Esophagus mucosa (tissue), 1 donor: ENCODE measurements at regions not wholly inside any gene's neighbourhood (a gene's known extent, or its start where the extent isn't known, plus 50 kb on each side); places are given as distances from the start of the nearest gene placed in this dataset.
"Not testable (repeated sequence)": the region's sequence is repeated elsewhere in the genome, so short reads cannot be mapped to it uniquely, and the experiment has no call there.

Source experiments
- ATAC-seq: fragments of 200-7000 bp; cut with Tn5 transposase; one replicate; pipeline ENCODE4 v1.9.1; 2020
- donor health status: DM: yes; HTN: yes; CAD: no.

DNA sequence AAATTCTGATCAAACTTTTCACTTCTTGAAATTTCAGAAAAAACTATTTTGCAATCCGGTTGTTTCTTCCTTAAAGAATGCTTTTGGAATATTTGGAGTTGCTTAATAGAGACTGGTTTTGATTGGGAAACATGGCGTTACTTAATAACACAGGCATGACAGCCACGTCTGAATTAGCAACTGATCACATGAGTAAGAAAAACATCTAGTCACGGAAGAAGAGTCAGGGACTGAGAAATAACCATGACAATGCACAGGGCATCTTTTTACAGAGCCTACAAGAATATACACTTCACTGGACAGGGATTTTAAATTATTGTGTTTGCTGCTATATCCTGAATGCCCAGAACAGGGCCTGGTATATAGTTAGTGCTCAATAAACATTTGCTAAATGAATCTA lies 94.1 kb upstream of the NOTCH2NLA start:
- peak; percentile 69 for ATAC-seq

DNA sequence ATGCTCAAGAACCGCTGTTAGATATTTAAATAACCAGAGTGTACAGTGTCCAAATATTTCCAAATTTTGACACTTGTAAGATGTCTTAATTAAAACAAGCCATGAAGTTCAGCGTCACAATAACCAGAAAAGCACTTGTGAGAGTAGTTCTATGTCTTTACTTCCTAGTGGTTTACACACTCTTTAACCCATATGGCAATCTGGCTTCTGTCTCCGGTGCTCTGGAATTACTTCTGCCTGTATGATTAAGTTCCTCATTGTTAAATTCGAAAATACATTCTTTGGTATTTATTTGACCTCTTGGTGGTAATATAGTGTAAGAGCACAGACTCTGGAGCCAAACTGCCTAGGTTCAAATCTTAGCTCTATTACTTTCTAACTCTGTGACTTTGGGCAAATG lies 89.9 kb upstream of the NOTCH2NLA start:
- not testable (repeated sequence) for ATAC-seq

DNA sequence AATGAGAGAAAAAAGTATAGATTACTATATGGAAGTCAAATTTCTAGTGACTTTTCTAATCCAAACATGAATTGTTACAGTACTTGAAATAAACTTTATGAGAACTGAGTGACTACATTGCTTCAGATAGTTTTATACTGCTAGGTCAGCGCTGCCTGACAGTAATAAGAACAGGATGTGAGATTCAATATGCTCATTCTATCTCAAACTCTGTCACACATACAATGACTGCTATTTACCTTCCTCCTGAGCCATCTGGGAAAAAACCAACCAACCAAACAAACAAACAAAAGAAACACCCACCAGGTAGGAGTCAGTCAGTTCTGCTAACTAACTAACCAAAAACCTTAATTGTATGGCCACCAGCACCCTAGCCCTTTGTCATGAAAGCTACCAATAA lies 89.0 kb upstream of the NOTCH2NLA start:
- ATAC-seq = not testable (repeated sequence)

DNA sequence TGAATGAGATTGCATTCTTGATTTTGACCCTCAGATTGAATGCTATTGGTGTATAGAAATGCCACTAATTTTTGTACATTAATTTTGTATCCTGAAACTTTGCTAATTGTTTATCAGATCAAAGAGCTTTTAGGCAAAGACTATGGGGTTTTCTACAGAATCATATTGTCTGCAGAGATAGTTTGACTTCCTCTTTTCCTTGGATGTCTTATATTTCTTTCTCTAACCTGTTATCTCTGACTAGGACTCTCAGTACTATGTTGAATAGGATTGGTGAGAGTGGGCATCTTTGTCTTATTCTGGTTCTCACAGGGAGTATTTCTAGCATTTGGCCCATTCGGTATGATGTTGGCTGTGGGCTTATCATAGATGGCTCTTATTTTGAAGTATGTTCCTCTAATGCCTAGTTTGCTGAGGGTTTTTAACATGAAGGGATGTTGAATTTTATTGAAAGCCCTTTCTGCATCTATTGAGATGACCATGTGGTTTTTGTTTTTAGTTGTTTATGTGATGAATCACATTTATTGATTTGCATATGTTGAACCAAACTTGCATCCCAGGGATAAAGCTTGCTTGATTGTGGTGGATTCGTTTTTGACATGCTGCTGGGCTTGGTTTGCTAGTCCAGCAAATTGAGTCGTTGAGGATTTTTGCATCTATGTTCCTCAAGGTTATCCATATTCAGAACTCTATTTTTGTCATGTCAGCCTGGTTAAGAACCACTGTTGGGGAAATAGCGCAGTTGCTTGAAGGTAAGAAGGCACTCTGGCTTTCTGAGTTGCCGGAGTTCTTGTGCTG lies 85.8 kb upstream of the NOTCH2NLA start:
- not testable (repeated sequence) for ATAC-seq

DNA sequence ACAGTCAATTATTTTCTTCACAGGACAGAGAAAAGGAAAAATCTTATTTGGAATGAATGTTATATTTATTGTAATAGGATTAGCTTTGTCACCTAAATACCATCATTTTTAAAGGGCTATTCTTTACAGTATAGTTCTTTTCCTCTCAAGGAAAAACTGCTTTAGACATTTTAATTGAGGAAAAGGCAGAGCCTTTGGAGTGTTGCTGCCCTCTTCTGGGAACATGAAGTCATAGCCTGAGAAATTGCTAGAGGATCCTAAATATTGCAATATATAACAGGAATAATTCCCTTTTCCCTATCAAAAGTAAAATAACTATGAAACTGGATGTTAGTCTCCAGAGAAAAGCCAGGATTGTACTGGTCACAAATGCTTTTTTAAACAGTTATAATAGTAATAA lies 81.8 kb upstream of the NOTCH2NLA start:
- ATAC-seq = peak; percentile 63

DNA sequence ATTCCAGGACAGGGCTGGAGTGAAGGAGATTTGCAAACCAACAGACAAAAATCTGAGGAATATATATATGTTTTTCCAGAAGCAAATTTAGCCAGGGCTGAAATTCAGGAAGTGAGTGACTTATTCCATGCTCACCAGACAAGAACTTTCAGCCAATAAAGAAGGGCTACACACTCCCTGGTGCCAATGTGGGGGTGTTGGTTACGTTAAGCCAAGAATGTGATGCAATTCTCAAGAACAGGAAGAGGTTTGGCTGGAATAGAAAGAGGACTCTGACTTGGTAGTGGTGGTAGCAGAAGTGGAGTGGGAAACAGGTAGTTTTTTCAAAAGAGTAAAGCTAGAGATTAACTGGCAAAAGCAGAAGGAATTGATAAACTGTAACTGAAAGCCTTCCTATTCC lies 80.6 kb upstream of the NOTCH2NLA start:
- ATAC-seq = peak; percentile 69

DNA sequence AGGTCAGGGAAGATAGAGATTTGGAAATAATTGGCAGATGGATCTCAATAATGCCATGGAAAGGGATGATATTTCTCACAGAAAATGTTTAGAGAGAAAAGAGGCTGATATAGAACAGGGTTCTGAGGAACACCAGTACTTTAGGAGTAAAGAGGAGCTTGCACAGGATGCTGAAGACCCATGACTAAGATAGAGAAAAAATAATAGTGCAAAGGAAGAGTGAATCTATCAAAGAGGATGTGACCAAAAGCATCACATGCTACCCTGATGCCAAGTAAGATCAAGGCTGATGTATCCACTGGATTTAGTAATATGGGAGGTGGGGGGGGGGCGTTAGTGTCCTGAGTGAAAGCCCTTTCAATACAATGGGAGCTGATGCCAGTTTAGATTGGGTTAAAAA lies 80.1 kb upstream of the NOTCH2NLA start:
- not testable (repeated sequence) for ATAC-seq

DNA sequence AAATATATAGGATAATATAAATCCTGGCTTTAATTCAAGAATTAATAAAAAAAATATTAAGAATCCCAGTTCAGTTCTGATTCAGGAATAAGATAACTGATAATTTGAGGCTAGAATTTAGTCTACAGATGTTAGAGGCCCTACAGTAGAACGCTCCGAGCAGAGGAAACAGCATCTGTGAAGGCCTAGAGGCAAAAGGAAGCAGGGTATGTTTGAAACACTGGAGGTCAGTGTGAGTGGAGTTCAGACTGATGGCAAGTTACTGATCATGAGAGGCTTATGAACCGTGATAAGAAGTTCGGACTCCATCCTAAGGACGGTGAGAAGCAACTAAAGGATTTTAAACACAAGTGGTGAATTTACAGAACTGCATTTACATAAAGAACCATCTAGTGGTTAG lies 79.3 kb upstream of the NOTCH2NLA start:
- peak; percentile 33 for ATAC-seq

DNA sequence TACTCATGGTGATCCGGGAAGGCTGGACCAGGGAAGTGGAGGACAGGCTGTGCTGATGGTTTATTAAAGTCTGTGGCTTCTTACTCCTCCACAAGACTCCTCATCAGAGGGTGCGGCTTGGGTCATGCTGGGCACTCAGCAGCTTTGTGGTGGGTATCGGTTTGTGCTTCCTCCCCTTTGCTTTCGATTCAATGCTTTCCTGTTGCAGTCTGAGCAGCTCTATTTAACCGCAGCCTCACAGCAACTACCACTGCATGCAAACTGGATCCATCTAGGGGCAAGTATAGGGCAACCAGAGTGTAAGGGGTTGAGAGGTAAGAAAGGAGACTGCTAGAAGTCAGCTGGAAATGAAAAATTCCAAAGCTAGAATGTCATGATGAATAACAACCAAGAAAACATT lies 78.8 kb upstream of the NOTCH2NLA start:
- ATAC-seq = peak; percentile 52

DNA sequence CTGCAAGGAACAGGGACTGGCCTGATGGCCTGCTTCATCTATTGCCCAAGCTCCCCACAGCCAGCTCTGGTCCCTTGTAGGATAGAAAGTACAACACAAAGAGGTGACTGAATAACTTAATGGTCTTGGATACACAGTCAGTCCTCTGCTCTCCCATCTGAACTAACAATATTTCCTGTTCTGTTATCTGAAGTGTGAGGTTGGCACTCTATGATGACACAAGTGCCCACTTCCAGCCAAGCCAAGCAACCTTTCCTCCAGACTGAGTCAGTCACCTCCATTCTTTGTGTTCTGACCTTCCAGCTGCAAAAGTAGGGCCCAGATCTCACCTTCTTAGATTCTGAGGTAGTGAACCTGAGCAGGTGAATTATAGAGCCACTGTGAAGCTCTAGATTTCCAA lies 77.8 kb upstream of the NOTCH2NLA start:
- not testable (repeated sequence) for ATAC-seq

DNA sequence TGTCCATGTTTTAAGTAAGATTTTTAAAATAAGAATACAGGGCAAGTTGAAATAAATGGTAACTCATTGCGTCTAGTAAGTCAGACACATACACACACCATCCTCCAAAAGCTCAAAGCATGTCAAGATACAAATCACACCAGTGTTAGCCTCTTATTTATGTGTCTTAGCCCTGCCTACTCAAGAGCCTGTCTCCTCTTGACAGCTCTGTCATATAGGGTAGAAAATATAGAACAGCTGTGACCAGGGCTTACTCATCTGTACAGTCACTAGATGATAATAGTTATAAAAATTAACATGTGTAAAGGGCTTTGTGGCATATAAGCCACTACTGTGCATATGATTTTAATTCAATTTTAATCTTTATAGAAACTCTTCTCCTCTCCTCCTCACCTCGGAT lies 76.6 kb upstream of the NOTCH2NLA start:
- ATAC-seq = peak; percentile 65

DNA sequence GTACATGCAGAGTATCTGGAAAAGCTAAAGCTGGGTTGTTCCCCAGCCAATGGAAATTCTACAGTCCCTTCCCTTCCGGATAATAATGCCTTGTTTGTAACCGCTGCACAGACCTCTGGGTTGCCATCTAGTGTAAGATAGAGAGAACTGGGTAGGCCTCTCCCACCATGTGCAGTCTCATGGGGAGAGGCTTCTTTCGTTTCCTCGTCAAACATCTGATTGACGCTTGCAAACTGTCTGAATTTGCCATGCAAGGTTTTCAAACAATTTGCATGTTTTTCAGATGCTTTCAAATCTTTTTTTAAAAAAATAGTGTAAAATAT lies 69.7 kb upstream of the NOTCH2NLA start:
- ATAC-seq = peak; percentile 99

DNA sequence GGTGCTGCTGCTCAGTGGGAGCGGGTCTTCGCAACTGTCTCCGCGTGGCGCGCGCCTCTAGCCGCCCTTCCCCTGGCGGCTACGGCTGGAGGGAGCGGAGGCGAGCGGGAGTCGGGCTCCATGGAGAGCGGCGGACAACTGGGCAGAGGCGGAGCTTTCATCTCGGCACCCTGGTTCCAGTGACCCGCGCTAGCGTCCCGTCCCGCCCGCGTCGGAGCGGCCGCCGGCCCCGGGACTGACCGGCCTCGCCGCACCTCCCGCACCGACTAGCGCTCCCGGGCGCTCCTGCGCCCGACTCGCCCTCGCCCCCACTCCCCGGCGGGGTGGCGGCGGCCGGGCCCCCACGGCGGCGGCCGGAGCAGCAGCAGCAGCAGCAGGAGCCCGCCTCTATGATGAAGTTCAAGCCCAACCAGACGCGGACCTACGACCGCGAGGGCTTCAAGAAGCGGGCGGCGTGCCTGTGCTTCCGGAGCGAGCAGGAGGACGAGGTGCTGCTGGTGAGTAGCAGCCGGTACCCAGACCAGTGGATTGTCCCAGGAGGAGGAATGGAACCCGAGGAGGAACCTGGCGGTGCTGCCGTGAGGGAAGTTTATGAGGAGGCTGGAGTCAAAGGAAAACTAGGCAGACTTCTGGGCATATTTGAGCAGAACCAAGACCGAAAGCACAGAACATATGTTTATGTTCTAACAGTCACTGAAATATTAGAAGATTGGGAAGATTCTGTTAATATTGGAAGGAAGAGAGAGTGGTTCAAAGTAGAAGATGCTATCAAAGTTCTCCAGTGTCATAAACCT lies 69.2 kb upstream of the NOTCH2NLA start:
- ATAC-seq = peak; percentile 63

DNA sequence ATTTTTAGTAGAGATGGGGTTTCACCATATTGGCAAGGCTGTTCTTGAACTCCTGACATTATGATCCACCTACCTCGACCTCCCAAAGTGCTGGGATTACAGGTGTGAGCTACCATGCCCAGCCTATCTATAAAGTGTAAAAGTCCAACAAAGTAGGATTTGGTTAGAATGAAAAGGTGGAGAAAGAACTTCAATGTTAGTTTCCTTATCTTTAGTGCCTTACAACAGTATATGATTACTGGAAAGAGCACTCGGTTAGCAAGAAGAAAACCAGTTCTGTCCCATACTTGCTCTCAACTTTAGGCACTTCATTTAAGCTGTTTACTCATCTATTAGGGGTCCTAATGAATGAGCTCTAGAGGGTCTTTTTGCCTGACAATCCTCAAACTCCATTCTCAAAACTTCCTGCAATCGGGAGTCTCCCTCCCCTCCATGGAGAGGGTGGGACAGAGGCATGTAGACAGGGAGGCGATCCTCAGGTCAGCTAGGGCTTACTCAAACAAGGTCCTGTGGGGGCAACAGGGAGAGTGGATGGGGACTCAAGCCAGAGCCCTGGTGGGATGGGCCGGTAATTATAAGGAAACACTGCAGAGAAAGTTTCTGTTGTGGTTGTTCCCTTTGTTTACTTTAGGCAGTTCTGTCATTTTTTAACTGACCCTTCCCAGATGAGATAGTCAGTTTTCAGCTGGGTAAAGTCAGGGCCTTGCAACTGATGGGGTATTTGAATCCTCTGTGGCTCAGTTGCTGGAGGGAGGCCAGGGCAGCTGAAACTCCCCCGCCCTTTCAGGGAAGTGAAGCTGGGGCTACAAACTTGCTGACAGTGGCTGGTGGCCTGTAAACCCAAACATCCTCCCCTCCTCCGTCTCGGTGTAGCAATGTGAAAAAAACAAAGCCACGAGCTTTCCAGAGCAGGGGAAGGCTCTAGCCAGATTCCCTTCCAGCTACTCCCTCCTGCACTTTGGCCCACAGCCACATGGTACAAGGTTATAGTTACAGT lies 64.4 kb upstream of the NOTCH2NLA start:
- not testable (repeated sequence) for ATAC-seq

DNA sequence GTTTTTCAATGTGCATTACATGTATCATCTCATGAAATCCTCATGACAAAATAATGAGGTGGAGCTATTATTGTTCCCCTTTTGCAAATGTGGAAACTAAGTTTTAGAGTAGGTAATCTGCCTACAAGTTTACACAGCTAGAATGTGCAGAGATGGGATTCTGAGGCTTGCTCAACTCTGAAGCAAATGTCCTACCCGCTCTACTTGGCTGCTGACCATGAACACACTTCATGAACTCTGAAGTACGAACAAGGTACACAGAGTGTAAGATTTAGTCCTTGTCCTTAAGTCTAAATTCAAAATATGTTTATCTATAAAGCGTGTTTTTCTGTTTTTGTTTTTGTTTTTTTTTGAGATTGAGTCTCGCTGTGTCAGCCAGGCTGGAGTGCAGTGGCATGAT lies 63.6 kb upstream of the NOTCH2NLA start:
- ATAC-seq = not testable (repeated sequence)

DNA sequence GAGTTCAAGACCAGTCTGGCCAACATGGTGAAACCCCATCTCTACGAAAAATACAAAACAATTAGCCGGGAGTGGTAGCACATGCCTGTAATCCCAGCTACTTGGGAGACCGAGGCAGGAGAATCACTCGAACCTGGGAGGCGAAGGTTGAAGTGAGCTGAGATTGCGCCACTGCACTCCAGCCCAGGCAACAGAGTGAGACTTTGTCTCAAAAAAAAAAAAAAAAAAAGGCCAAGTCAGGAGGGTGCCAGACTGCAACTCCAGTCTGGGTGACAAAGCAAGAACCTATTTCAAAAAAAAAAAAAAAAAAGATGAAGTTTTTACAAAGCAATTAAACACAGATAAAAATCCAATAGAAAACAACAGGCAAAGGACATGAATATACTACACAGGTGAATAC lies 59.1 kb upstream of the NOTCH2NLA start:
- not testable (repeated sequence) for ATAC-seq

DNA sequence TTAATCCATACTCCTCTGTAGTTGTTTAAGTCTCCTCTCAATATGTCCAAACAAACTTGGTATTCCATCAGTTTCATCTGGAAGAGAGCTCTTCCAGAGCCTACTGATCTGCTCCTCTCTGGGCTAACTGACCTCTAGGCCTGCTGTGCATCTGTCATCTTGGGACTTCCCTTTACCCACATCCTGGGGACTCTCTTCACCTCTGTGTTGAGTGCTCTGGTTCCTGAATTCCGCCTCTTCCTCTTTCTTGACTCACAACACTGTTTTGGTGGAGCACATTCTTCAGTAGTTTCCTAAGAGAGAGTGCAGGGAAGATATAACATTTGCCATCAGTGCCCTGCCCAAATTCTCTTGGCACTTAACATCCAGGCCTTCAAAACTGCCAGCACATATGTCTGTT lies 55.9 kb upstream of the NOTCH2NLA start:
- ATAC-seq = peak; percentile 57

DNA sequence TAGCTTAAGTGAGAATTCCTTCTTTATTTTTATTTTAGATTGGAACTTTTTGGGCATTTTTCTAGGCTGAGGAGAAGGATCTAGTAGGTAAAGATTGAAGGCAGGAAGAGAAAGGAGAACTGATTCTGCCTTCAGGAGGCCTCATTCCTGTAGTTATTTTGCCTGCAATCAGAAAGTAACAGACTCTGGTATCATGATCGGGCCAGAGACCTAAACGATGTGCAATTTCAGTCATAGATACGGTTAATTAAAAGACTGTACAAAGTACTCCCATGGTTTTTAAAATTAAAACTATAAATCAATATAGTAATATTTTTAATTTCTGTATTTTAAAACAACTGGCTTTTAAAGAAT lies 54.7 kb upstream of the NOTCH2NLA start:
- not testable (repeated sequence) for ATAC-seq

DNA sequence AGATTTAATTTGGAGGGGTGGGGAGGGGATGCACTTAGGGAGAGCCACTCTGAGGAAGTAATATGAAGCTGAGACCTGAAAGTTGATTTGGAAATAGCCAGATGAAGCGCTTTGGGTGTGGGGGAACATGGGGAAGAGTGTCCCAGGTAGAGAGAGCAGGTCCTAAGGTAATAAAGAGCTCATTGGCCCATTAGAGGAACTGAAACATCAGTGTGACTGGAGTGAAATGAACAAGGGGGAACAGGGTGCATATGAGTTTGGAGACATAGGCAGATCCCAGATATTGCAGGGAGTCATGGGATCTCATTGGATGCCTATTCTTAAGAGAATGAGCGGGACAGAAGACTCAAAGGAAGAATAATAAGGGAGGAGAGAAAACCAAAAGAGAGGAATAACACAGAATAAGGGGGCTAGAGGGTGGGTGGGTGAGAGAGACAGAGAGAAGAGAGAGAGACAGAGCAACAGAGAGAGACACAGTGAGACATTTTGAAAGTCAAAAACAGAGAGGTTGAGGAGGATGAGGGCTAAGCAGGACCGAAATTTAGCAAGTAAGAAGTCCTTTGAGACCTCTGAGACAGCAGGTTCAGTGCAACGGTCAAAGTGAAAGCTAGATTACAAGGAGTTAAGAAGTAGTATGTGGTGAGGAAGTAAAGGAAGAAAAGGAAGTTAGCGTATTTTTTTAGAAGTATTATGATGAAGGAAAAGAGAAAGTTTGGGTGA lies 54.1 kb upstream of the NOTCH2NLA start:
- ATAC-seq = not testable (repeated sequence)

DNA sequence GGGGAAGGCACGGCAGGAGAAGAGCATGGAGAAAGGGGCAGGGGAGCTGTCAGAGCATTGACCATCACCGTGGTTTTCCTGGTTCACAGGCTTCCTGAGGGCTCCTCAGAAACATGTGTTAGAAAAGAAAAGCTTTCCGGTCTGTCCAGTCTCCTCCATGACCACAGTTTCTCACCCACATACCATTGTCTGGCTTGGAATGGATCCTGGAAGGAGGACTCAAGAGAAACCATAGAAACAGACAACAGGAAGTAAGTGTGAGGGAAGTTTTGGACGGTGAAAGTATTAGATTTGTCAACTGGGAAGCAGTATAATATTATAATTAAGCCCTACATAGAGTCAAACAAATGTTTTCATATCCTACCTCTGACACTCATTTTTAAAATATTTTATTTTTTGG lies 52.7 kb upstream of the NOTCH2NLA start:
- ATAC-seq = peak; percentile 25

DNA sequence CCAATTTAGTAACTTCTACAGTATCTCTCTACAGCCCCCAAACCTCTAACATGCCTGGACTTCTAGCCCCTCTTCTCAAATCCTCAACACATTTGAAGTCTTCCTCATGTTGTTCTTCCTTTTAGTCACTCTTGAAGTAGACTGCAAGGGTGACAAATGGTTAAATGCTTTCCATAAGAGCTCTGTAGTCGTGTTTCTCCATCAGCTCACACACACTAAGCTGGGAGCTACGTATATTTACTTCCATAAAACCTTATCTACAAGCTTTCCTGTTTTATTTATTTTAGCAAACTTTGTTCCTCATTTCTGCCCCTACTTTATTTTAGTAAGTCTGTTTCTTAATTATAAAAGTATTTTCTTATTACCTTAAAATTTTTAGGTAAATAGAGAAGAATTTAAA lies 49.9 kb upstream of the NOTCH2NLA start:
- not testable (repeated sequence) for ATAC-seq
